ENCODE measurements at regions not wholly inside any gene's neighbourhood (a gene's known extent, or its start where the extent isn't known, plus 50 kb on each side); places are given as distances from the start of the nearest gene placed in this dataset.

- TF ChIP-seq, protein P1, sequence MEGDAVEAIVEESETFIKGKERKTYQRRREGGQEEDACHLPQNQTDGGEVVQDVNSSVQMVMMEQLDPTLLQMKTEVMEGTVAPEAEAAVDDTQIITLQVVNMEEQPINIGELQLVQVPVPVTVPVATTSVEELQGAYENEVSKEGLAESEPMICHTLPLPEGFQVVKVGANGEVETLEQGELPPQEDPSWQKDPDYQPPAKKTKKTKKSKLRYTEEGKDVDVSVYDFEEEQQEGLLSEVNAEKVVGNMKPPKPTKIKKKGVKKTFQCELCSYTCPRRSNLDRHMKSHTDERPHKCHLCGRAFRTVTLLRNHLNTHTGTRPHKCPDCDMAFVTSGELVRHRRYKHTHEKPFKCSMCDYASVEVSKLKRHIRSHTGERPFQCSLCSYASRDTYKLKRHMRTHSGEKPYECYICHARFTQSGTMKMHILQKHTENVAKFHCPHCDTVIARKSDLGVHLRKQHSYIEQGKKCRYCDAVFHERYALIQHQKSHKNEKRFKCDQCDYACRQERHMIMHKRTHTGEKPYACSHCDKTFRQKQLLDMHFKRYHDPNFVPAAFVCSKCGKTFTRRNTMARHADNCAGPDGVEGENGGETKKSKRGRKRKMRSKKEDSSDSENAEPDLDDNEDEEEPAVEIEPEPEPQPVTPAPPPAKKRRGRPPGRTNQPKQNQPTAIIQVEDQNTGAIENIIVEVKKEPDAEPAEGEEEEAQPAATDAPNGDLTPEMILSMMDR (IDR thresholded peaks at IDR 0.05; ENCODE audit: control extremely low read depth in 1 of 3, insufficient read depth in 1 of 3, low read depth in 1 of 3, low read length in 3 of 3) = no peak
- TF ChIP-seq EP300 (IDR thresholded peaks at IDR 0.05; ENCODE audit: borderline replicate concordance in 1 of 2, low read depth in 2 of 2, low read length in 2 of 2) (no peak), YY1 (IDR thresholded peaks at IDR 0.05; ENCODE audit: low read depth, low read length) (no peak), CHD1 (IDR thresholded peaks at IDR 0.05; ENCODE audit: low read depth, low read length) (no peak), CREB1 (IDR thresholded peaks at IDR 0.05) (no peak), ZNF274 (IDR thresholded peaks at IDR 0.05; ENCODE audit: borderline replicate concordance, extremely low read depth, low read length) (no peak), JUN (IDR thresholded peaks at IDR 0.05; ENCODE audit: low read depth, low read length) (no peak), POLR2A (IDR thresholded peaks at IDR 0.05; ENCODE audit: control extremely low read depth in 1 of 2, low read depth in 2 of 2, low read length in 2 of 2) (no peak), CEBPB (IDR thresholded peaks at IDR 0.05; ENCODE audit: low read depth, low read length) (no peak), SP1 (IDR thresholded peaks at IDR 0.05; ENCODE audit: low read depth, low read length) (no peak)
- TF ChIP-seq, protein P2, sequence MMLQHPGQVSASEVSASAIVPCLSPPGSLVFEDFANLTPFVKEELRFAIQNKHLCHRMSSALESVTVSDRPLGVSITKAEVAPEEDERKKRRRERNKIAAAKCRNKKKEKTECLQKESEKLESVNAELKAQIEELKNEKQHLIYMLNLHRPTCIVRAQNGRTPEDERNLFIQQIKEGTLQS (IDR thresholded peaks at IDR 0.05; ENCODE audit: insufficient read depth, low read depth, low read length) = no peak
- TF ChIP-seq, protein P3, sequence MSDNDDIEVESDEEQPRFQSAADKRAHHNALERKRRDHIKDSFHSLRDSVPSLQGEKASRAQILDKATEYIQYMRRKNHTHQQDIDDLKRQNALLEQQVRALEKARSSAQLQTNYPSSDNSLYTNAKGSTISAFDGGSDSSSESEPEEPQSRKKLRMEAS (IDR thresholded peaks at IDR 0.05) = no peak
Measured at GRCh38 chr5:74357827-74358226, 282.7 kb downstream of the ENC1 start.
